ENCODE measurements at regions not wholly inside any gene's neighbourhood (a gene's known extent, or its start where the extent isn't known, plus 50 kb on each side); places are given as distances from the start of the nearest gene placed in this dataset.

DNA sequence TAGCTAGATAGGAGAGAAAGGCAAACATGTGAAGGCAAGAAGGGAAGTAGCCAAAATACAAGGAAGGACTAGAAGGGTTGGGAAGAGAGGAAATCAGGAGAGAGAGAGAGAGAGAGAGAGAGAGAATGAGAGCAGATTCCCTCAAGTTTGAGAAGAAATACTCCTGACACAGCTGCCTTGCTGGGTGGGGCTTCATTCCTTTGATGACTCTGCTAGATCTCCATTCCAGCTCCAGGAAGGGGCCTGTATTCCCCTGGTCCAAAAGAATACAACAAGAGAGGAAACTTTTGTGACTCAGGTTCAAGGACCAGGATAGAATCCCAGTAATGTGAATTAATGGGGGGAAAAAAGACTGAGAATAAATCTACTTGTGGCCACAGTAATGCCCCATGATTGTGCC is 62.9 kb upstream of the SPON1 start:
- H3K27ac Mint-ChIP-seq, result no peak overlapping the region
- H3K9me3 Mint-ChIP-seq, result peaks cover 0 to 3% (median 0%) of the 10 kb centered on the region in 7 donors
- no peaks in the 10 kb centered on the region for H3K36me3 Mint-ChIP-seq
- no peak for DNase-seq
- peaks cover 6 to 26% (median 9%) of the 10 kb centered on the region in 3 donors for H3K27me3 Mint-ChIP-seq
- H3K4me3 Mint-ChIP-seq, result no peak overlapping the region
- no peak for ATAC-seq (ENCODE audit: low read depth in 2 of 2)
- peaks cover 11 to 18% (median 15%) of the 10 kb centered on the region in 3 donors for H3K4me1 Mint-ChIP-seq

GRCh38 chr11:13902523-13902922 is 60.0 kb upstream of the SPON1 start:
- DNase-seq (no peak), ATAC-seq (ENCODE audit: low read depth in 2 of 2) (no peak)
- Mint-ChIP-seq H3K4me3 (no peak overlapping the region), H3K27ac (no peak overlapping the region), H3K4me1 (peaks cover 8 to 11% (median 9%) of the 10 kb centered on the region in 3 donors), H3K36me3 (peaks cover 0 to 5% of the 10 kb centered on the region in 2 donors), H3K27me3 (peaks cover 6 to 26% (median 9%) of the 10 kb centered on the region in 3 donors), H3K9me3 (peaks cover 3 to 16% (median 10%) of the 10 kb centered on the region in 7 donors)

- Mint-ChIP-seq H3K4me1 (no peaks in the 10 kb centered on the region), H3K9me3 (peaks cover 3 to 26% (median 10%) of the 10 kb centered on the region in 7 donors), H3K27me3 (peaks cover 0 to 14% (median 9%) of the 10 kb centered on the region in 3 donors), H3K27ac (no peak overlapping the region), H3K36me3 (peaks cover 0 to 5% of the 10 kb centered on the region in 2 donors), H3K4me3 (no peak overlapping the region)
- ATAC-seq (ENCODE audit: low read depth in 2 of 2) (no peak), DNase-seq (no peak)
Measured at GRCh38 chr11:13905137-13905781, 57.3 kb upstream of the SPON1 start.

DNA sequence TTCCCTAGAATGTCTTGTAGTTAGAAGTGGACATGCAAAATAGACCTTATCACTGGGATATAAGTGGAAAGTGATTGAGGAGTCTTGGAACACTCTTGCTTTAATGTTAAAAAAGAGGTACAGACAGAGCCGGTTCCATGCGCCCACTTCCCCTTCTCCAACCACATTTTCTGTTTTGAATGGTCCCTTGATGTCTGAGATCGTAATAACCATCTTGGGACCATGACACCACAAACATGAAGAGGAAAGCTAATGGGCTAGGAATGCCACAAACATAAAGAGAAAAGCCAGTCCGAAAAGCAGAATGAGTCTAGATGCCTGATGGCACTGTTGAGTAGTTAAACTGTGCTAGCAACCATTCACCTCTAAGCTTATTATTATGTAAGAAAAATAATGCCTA is 54.8 kb upstream of the SPON1 start:
- Mint-ChIP-seq H3K4me1 (no peaks in the 10 kb centered on the region), H3K4me3 (no peak overlapping the region), H3K9me3 (peaks cover 0 to 26% (median 12%) of the 10 kb centered on the region in 7 donors), H3K27me3 (peaks cover 0 to 4% (median 0%) of the 10 kb centered on the region in 3 donors), H3K27ac (no peak overlapping the region), H3K36me3 (peaks cover 0 to 5% of the 10 kb centered on the region in 2 donors)
- no peak for ATAC-seq (ENCODE audit: low read depth in 2 of 2)
- no peak for DNase-seq

- H3K4me3 Mint-ChIP-seq, result no peak overlapping the region
- no peaks in the 10 kb centered on the region for H3K4me1 Mint-ChIP-seq
- H3K27me3 Mint-ChIP-seq, result peaks cover 0 to 2% (median 0%) of the 10 kb centered on the region in 3 donors
- peaks cover 0 to 26% (median 12%) of the 10 kb centered on the region in 7 donors for H3K9me3 Mint-ChIP-seq
- DNase-seq (no peak), ATAC-seq (ENCODE audit: low read depth in 2 of 2) (no peak)
- H3K36me3 Mint-ChIP-seq, result peaks cover 0 to 5% of the 10 kb centered on the region in 2 donors
- no peak overlapping the region for H3K27ac Mint-ChIP-seq
Measured at GRCh38 chr11:13908535-13908934, 54.0 kb upstream of the SPON1 start.

All from naive B cell (primary cell).